RWPE1 (cell line): ENCODE measurements at regions not wholly inside any gene's neighbourhood (a gene's known extent, or its start where the extent isn't known, plus 50 kb on each side); places are given as distances from the start of the nearest gene placed in this dataset.

ENCODE experiments used
- CTCF ChIA-PET: fragments of 350-600 bp; sonication (Branson Sonifier 250); formaldehyde crosslinking; extraction: SDS; loops from one replicate; lab custom pipeline; 2021; lab: Yijun Ruan, JAX
- POLR2A ChIA-PET: fragments of 400-600 bp; formaldehyde crosslinking; extraction: SDS; loops from one replicate; lab custom pipeline; 2020; ENCODE audit warnings: antibody characterized with exemption; ENCODE audit not compliant: low non-redundant PET; lab: Yijun Ruan, JAX
- DNase-seq: peaks from one replicate; pipeline ENCODE4 v3.0.0; 2012; ENCODE audit warnings: low spot score
- H3K27ac ChIP-seq: fragments of 450-650 bp; 2 replicates; pipeline ENCODE4 v1.5.1; 2017
- TF ChIP-seq, protein P1 (sequence below): fragments of 450-650 bp; conservative IDR thresholded peaks from 2 replicates; pipeline ENCODE4 v1.5.1; 2017; ENCODE audit warnings: low read depth, mild to moderate bottlenecking

GRCh38 chrX:137999552-137999951, 433.6 kb downstream of the ZIC3 start:
- TF ChIP-seq, protein P1, sequence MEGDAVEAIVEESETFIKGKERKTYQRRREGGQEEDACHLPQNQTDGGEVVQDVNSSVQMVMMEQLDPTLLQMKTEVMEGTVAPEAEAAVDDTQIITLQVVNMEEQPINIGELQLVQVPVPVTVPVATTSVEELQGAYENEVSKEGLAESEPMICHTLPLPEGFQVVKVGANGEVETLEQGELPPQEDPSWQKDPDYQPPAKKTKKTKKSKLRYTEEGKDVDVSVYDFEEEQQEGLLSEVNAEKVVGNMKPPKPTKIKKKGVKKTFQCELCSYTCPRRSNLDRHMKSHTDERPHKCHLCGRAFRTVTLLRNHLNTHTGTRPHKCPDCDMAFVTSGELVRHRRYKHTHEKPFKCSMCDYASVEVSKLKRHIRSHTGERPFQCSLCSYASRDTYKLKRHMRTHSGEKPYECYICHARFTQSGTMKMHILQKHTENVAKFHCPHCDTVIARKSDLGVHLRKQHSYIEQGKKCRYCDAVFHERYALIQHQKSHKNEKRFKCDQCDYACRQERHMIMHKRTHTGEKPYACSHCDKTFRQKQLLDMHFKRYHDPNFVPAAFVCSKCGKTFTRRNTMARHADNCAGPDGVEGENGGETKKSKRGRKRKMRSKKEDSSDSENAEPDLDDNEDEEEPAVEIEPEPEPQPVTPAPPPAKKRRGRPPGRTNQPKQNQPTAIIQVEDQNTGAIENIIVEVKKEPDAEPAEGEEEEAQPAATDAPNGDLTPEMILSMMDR = no peak
- ChIA-PET POLR2A (no interaction called here), CTCF (no interaction called here)
- DNase-seq = no peak
- no peak overlapping the region for H3K27ac ChIP-seq

DNA sequence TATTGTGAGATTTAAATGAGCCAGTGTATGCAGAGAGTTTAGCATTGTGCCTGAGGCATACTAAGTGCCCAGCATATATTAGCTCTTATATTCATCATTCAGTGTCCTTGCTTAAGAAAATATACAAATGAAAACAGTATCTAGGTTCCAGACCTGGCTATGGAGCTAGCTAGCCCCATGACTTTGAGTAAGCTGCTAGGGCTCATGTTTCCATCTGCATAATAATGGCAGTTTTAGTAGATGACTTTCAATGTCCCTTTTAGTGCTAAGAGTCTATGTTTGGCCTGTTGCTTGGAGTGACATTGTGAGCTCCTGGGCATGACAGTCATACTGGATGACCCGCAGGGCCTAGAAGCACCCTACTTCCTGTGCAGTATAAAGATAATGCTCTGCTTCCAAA, 435.3 kb downstream of the ZIC3 start:
- TF ChIP-seq, protein P1 = no peak
- CTCF ChIA-PET = no interaction called here
- H3K27ac ChIP-seq = no peak overlapping the region
- POLR2A ChIA-PET = no interaction called here
- no peak for DNase-seq

DNA sequence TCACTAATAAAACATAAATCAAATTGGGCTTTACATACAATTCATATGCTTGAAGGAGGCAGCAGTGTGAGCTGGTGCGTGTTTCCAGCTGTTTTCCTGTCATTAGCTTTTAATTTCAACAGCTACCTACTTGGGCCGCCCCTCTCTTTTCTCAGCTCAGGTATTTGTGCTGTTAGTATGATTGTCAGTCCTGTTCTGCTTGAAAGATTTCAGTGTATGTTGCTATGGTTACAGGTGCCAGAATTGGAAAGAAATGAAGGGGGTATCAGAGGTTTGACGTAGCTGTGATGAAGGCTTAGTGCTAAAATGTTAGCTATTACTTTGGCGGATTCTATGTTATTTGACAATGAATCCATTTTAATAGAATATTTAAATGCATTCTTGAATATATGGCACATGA, 440.3 kb downstream of the ZIC3 start:
- H3K27ac ChIP-seq = no peak overlapping the region
- no peak for DNase-seq
- CTCF ChIA-PET = no interaction called here
- TF ChIP-seq, protein P1 = no peak
- POLR2A ChIA-PET = no interaction called here

DNA sequence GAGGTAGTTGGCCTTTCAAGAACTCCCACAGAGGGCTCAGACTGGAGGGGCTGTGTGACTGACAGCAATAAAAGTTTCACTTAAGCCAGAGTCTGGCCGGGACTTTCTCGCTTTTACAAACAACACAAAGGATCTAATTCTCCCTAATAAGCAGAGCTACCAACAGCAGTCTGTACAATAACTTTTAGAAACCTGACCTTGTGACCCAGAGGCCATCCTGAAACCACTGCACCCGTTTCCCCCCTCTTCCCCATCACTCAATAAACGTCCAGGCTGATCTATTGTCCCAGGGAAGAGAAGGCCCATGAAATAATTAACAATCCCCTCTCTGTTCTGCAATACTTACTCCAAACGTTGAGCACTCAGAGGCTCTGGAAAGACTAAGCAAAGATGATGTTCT, 442.4 kb downstream of the ZIC3 start:
- no peak for DNase-seq
- TF ChIP-seq, protein P1 = no peak
- ChIA-PET CTCF (no interaction called here), POLR2A (no interaction called here)
- no peak overlapping the region for H3K27ac ChIP-seq

DNA sequence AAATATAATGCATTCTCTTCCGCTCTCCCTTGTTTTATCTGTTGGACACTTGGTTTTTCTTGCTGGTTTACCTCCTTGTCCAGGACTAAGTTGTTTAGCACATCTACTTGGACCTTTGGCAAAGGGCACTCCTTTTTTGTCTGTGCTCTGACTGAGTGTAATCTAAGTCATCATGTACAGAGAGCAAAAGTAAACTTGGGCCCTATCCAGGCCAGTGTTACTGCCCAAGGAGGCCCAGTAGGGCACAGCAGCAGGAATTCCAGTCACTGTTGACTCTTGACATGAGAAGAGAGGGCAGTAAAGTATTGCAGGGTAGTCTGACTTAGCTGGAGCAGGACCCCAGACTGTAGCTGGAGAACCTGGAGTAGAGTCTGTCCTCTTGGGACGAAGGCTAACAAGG, 445.5 kb downstream of the ZIC3 start:
- POLR2A ChIA-PET = no interaction called here
- TF ChIP-seq, protein P1 = no peak
- no peak for DNase-seq
- no peak overlapping the region for H3K27ac ChIP-seq
- CTCF ChIA-PET = no interaction called here

DNA sequence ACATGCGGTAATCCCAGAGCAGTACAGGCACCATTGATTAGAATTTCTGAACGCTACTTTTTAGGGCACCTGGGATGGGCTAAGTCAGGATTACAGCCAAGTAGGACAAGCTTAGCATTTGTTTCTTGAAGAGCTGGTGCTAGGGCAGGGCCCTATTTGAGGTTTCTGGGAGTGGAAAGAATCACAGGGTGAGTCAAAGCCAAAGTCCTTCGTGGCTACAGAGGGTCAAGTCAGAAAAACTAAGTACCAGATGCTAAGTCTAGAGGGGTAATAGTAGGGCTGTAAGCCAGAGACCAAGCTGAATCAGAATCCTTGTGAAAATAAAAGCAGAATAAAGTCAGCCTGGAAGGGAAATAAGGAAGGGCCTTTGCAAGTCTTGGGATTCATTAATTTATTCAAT, 448.6 kb downstream of the ZIC3 start:
- DNase-seq = no peak
- H3K27ac ChIP-seq = no peak overlapping the region
- ChIA-PET POLR2A (no interaction called here), CTCF (no interaction called here)
- TF ChIP-seq, protein P1 = no peak
